Eye (tissue), 1 donor: ENCODE measurements at regions not wholly inside any gene's neighbourhood (a gene's known extent, or its start where the extent isn't known, plus 50 kb on each side); places are given as distances from the start of the nearest gene placed in this dataset.

ENCODE experiments used
- DNase-seq: peaks from one replicate; pipeline ENCODE4 v3.0.0-alpha.2; 2015

DNA sequence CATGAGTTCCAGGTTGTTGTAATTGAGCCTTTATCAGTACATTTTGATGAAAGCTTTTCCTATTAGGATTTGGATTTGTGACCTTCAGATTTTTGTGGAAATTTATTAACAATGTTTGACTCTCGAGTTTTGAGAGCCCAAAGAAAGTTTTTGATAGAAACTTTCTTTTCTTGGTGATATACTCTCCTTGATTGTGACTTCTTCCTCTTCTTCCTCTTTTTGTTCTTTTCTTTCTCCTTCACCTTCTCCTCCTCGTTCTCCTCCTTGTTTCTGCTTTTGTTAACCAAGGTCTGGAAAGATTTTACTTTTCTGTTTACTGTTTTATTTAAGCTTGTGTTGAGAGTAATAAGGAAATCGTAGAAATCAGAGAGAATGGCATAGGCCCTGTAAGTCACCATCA, 182.4 kb downstream of the TRIM27 start:
- DNase-seq, result no peak

DNA sequence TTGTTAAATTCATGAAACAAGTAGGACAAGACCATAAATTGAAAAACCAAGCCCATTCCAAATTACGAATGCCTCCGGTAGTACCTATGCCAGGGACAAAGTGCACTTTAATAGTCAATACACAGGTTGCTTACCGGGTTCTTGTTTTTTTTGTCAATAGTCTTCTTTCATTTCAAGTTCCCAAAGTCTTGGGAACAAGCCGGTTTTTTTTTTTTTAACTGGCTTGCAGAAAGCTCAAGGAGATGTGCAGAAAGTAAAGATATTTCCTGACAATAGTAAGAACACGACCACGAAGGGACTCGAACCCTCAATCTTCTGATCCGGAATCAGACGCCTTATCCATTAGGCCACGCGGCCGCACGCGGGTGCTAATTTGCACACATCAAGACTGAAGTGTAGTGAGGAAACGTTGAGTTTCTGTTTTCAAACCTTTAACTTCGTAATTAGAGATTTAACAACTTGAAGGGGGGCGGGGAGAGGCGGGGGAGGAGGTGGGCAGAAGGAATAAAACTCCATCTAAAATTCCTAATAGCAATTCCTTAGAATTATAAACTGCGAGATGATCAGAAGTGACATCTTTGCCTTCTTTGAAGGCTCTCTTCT, 181.0 kb downstream of the TRIM27 start:
- DNase-seq, result no peak

DNA sequence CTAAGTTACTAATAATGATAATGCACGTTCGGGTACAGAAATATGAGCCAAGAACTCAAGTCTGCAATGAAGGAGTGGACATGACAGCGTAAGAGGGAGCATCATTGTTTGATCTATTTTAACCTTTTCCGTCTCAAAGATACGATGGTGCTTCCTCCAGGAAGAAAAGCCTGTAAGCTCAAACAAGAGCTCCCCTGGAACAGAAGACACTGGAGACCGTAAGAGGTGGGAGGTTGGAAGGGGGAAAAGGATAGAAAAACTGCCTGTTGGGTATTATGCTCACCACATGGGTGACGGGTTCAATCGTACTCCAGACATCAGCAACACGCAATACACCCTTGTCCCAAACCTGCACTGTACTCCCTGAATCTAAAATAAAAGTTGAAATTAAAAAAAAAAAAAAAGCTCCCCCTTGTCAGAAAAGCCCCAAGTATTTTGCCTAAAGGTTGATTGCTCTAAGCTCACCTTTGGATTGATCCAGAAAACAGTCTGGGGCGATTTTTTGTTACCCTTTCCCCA, 180.5 kb downstream of the TRIM27 start:
- DNase-seq, result no peak

DNA sequence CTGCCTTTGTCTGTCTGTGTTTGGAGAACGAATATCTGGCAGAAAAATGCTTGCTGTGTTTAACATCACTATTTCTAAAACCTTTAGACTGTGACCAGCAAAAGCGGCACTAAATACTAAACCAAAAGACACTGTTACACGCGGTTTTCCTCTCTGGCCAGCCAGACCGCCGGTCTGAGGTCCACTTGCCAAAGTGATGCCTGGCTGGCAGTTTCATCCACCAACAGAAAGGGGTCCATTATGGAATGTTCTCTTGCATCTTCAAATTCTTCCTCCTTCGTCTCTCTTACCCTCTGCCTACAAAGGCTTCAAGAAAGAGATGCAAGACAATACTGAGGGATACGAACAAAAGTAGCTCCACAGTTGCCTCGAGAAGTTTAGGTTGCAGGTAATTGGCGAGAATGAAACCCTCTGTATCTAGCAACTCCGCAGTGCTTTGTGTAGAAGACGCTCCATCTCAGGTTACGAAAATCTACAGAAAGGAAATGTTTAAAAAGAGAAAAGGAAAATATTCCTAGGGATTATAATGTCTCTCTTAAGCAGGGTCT, 176.6 kb downstream of the TRIM27 start:
- no peak for DNase-seq

DNA sequence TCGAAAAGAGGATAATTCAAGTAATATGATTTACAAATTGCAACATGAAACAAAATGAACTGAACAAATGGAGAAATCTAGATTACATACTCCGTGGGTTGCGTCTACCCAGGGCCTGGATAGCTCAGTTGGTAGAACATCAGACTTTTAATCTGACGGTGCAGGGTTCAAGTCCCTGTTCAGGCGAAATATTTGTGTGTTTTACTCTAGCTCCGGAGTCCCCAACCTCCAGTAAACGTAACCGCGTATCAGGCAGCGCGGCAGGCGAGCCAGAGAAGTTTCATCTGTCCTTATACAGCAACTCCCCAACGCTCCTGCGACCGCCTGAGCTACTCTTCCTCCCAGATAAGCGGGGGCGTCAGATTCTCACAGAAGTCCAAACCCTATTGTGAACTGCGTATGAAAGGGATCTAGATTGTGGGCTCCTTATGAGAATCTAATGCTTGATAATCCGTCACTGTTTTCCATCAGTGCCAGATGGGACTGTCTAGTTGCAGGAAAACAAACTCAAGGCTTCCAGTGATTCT, 176.1 kb downstream of the TRIM27 start:
- DNase-seq, result no peak

DNA sequence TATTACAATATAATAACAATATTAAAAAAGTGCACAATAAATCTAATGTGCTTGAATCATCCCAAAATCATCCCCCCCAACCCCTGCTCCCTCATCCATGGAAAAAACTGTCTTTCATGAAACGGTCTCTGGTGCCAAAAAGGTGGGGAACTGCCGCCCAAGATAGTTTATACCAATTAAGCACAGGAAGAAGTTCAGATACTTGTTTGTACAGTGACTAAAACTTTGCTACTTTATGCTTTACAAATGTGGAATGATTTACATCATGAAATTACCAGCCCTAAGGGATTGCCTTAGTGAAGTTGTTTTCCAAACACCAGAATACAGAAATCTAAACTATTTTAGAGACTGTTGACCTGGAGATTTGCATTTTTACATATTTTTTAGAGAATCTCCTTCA, 175.6 kb downstream of the TRIM27 start:
- DNase-seq, result no peak

DNA sequence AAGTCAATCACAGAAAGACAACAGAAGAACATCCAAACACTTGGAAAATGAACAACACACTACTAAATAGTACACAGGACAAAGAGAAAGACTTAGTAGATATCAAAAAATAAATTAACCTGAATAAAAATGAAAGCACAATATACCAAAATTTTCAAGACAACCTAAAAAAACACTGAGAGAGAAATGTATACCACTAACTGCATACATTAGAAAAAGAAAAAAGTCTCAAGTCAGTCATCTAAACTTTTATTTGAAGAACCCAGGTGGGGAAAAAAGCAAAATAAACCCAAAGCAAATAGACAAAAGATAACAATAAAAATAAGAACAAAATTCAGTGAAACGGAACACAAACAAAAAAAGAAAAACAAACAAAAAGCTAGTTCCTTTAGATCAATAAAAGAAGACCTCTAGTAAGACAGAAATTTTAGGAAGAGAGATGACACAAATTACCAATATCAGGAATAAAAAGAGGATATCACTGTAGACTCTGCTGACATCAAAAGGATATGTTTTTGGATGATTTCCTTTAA, 172.8 kb downstream of the TRIM27 start:
- DNase-seq, result no peak

DNA sequence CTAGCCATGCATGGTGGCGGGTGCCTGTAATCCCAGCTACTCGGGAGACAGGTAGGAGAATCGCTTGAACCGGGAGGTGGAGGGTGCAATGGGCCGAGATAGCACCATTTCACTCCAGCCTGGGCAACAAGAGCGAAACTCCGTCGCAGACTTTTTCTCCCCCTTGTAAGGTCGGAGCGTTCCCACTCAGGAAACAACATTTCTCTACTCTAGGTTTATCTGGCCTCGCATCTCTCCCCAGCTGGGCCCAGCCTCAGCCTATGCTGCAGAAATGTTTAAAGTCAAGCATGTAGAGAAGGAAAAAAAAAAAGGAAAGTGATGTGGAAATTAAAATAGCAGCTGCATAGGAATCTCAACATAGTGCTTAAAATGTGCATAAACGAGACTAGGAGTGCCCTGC, 172.3 kb downstream of the TRIM27 start:
- DNase-seq, result no peak

DNA sequence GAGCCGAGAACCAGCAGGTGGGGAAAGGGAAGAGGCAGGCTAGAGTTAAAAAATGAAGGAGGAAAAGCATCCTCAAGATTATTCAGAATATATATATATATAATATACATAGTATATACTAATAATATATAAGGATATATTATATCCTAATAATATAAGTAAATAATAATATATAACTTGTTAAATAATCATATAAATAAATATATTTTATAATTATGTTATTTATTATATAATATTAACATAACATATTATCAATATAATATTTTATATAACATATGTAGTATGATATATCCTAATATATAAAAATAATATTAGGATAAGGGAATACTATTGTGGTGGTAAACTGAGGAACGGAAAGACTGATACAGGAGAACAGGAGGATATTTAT, 171.8 kb downstream of the TRIM27 start:
- DNase-seq, result no peak

DNA sequence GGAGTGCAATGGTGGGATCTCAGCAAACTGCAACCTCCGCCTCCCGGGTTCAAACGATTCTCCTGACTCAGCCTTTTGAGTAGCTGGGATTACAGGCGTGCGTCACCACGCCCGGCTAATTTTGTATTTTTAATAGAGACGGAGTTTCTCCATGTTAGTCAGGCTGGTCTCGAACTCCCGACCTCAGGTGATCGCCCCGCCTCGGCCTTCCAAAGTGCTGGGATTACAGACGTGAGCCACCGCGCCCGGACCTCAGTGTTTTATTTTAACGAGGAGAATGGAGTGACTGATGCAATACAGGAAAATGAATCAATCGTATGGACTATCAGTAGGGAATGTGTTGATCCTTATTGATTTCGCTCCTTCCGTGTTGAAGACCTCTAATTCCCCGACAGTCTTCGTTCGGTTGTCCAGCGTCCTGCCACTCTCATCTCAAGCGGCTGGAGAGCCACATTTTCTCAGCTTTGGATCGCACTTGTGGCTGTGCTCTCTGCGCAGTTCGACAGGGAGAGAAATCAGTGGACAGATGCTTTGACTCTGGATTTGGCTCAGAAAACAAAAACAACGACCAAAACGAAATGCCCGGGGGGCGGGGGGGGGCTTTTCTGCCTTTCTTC, 166.2 kb downstream of the TRIM27 start:
- DNase-seq, result no peak

DNA sequence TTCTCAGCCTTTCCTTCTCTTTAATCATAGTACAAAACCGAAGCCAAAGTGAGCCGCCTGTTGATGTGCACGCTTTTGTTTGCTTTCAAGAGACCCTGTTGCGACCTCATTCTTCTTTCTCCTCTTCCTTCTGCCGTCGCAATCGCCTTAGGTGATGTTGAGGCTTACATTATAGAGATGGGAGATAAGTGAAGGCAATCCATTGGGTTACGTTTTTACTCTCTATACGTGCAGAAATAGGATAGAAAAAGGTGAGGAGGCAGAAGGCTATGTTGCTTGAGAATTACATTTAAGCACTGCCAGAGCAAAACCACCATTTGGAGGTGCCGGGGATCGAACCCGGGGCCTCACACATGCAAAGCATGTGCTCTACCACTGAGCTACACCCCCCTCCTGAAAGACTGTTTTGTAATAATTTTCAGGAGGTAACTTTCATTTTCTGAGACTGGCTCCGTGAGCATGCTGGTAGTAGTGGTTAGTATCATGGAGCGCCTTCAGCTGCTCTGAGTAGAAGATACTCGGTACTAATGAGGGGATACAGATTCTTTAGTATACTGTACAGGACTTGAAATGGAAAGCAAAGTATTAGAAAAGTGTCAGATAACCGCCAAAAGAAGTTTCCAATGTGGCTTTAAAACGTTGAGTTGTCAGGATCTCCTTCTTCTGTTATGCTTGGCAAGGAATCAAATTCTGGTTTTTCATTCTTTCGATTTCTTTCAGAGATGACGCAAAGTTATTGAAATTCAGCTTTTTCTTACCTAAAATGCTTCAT, 165.6 kb downstream of the TRIM27 start:
- DNase-seq, result no peak

DNA sequence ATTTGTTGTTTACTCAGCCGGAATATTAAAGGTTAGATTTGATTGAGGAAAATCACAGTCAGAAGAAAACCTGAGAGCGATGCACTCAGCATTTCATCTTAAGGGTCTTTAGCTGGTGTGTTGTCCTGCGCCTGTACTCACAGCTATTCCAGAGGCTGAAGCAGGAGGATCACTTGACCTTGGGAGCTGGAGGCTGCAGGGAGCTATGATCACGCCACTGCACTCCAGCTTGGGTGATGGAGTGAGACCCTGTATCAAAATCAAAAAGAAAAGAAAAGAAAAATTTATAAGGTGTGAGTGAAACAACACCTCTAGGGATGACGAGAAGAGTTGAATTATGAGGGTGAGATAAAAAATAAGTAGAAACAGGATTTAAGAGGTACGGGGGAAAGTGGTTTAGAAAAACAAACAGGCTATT, 165.0 kb downstream of the TRIM27 start:
- no peak for DNase-seq

DNA sequence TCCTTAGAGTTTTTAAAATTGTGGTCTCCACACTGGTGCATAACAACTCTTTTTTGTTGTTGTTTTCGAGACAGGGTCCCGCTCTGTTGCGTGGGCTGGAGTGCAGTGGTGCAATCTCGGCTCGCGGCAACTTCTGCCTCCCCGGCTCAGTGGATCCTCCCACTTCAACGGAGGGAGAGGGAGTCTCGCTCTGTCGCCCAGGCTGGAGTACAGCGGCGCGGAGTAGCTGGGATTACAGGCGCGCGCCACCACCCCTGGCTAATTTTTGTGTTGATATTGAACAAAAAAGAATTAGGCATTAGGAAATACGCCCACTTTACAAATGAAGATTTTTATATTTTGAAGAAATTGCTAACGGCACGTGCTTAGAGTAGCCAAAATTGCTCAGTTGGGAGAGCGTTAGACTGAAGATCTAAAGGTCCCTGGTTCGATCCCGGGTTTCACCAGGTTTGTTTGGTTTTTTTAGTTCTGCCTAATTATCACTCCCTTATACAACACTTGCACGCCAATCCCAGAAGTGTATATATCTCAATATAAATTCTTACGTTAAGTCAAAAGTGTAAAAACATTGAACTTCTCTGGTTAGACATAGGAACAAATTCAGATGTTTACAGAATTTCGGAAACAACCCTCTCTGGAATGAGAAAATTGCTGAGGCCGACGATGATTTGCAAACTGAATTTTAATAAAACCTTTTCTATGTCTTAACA, 159.6 kb downstream of the TRIM27 start:
- no peak for DNase-seq

DNA sequence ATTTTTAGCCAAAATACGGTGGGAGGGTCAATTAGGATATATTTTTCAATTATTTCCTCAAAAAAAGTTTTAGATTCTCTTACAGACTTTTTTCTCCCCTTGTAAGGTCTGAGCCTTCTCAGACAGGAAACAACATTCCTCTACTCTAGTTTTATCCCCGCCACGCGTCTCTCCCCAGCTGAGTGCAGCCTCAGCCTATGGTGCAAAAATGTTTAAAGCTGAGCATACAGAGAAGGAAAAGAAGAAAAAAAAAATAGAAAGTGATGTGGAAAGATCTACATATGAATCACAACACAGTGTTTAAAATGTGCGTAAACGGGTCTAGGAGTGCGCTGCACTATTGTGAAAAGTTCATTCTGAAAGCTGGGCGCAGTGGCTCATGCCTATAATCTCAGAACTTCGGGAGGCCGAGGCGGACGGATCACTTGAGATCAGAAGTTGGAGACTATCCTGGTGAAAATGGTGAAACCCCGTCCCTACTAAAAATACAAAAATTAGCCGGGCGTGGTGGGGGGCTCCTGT, 159.0 kb downstream of the TRIM27 start:
- no peak for DNase-seq

DNA sequence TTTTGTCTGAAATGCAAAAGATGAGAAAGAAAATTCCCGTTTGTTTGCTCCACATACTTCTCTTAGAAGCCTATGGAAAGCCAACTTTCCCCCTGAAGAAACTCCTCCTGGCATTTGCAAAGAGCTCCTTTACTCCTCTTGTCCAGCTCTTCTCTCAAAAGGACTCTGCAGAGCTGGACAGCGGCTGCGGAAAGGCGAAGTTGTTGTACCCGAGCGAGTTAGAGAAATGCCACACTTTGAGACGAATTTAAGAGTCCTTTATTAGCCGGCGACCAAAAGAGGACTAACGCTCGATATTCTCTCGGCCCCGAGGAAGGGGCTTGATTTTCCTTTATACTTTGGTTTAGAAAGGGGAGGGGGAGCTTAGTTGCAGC, 157.8 kb downstream of the TRIM27 start:
- DNase-seq, result no peak

DNA sequence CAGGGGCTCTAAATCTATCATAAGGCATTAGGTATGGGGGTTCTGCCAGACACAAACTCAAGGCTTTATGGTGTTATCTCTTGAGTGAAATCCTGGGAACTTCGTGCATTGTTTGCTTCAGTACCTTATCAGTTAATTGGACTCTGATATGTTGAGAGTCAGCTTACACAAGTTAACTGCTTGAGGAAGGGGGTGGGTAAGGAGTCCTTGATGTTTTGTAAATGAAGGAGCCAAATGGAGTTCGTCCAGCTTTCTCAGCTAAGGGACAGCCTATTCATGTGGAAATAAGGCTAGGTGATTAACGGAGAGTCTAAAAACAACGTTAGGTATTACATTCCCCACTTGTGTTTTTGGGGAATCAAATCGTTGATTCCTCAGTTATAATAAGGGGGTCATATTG, 157.4 kb downstream of the TRIM27 start:
- DNase-seq, result no peak

DNA sequence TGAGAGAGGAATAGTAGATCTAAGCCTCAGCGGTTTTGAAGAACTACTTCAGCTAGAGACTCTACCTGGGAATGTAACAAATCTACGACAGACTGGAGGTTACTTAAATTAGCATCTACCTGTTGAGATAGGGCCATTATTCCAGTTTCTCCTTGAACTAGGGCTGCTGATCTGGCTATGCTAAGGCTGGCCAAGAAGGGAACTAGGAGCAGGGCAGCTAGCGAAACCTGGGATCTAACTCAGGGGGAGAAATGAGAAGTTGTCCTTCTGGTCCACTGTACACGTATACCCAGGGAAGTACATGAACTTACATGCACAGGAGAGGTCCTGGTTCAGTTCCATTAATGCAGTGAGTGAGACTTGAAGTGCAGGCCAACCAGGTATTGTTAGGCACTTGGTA, 156.7 kb downstream of the TRIM27 start:
- no peak for DNase-seq

DNA sequence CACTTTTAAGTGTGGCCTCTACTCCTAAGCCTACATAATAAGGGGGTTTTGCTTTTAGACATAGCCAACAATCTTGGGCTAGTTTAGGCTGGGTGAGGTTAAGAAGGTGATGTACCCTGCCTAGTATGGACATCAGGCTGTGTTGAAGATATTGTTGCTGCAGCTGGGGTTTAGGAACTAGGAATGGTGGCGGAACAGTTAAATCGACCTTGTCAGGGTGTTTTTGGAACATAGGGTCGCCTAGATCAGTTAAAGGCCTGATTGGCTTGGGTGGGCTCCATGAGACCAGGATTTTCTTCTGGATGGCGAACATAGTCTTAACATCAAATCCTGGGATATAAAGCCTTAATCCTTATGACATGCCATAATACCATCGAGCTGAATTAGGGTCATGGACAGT, 156.1 kb downstream of the TRIM27 start:
- no peak for DNase-seq

DNA sequence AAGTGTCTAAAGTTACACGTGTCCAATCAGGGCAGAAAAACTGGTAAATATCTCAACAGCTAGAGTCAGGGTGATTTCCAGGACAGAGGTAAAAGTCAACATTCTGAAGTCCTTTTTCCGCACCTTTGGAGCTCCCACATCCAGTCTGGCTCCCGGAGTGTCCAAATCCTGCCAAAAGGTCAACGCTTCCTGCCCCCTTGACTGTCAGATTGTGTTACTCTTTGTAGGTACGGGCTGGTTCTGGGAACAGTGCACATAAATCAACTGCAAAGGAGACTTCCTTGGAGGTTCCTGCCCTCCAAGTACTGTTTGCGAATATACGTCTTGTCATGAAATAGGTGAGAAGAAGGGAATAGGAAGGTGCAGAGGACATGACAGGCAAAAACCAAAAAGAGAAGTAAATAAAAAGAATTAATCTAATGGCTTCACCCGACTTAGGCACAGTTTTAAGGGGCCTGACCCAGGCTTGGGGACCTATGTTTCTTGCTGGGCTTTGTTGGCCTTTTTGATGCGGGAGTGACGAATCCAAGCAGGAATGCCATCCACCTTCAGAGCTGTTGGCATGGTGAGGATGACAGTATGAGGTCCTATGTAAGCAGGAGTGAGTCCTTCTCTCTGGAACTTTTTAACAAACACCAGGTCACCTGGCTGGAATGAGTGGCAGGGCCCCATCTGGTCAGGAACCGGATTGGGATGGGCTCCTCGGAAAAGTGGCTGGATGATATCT, 155.4 kb downstream of the TRIM27 start:
- no peak for DNase-seq

DNA sequence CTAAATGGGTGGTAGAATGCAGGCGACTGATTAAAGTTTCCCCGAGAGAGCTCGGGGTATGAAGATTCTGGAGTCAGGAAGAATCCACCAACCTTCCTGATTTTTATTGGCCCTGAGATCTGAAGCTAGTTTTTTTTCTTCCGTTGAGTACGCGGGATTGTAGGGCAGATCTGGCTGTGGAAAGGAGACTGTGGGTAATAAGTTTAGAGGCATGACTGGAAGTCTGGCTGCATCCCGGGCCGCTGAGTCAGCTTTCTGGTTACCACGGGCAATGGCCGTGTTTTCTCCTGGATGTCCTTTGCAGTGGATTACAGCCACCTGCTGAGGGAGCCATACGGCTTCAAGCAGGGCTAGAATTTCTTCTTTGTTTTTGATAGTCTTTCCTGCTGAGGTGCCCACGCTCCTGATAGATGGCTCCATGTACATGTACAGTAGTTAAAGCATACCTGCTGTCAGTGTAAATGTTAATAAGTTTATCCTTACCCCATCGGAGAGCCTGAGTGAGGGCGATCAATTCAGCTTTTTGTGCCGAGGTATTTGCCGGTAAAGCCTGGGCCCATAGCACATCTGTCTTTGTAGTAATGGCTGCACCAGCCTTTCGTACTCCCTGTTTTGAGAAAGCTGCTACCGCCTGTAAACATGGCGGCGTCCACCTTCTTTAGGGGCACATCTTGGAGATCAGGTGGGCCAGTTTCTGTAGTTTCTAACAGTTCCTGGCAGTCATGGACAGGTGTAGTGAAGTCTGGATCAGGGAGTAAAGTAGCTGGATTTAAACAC, 154.0 kb downstream of the TRIM27 start:
- no peak for DNase-seq

DNA sequence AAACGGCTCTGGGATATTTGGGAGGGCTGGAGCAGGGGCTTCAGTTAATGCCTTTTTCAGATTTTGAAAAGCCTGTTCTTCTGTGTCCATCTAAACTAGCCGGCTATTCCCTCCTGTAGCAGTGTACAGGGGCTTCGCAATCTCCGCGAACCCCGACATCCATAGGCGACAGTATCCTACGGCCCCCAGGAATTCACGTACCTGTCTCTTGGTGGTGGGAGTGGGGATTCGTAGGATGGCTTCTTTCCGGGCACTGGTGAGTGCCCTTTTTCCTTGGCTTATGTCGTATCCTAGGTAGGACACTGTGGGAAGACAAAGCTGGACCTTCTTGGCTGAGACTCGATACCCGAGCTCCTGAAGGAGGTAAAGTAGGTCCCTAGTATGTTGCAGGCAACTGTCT, 153.1 kb downstream of the TRIM27 start:
- DNase-seq, result no peak
